Testis (tissue), 2 donors: ENCODE measurements at regions not wholly inside any gene's neighbourhood (a gene's known extent, or its start where the extent isn't known, plus 50 kb on each side); places are given as distances from the start of the nearest gene placed in this dataset.

Source experiments
- DNase-seq: peaks from one replicate; pipeline ENCODE4 v3.0.0-alpha.2; 2019
- H3K27ac ChIP-seq, 2 donors: fragments of 200-600 bp; sonication (generic); one replicate each; pipeline ENCODE4 v1.5.1; 2019
- H3K27me3 ChIP-seq: fragments of 200-600 bp; sonication (generic); one replicate; pipeline ENCODE4 v1.5.1; 2019
- H3K36me3 ChIP-seq: fragments of 200-600 bp; sonication (generic); one replicate; pipeline ENCODE4 v1.5.1; 2017; ENCODE audit warnings: low read depth; ENCODE audit errors: missing control alignments
- H3K4me1 ChIP-seq: fragments of 200-600 bp; sonication (generic); one replicate; pipeline ENCODE4 v1.5.1; 2019
- H3K4me3 ChIP-seq, 2 donors: fragments of 200-600 bp; sonication (generic); one replicate each; pipeline ENCODE4 v1.5.1; 2017 to 2019
- H3K9me3 ChIP-seq: fragments of 200-600 bp; sonication (generic); one replicate; pipeline ENCODE4 v1.5.1; 2017
- CTCF ChIP-seq, 3 experiments: fragments of 450-650 bp in 2 of 3; fragments of 200-600 bp in 1 of 3; sonication (generic) in 1 of 3; IDR thresholded peaks; one replicate each; pipeline ENCODE4 v1.5.1; 2016 to 2019; ENCODE audit warnings: antibody characterized with exemption in 3 of 3, mild to moderate bottlenecking in 2 of 3, moderate library complexity in 1 of 3
- POLR2A ChIP-seq: fragments of 450-650 bp; IDR thresholded peaks from one replicate; pipeline ENCODE4 v1.6.1; 2017; ENCODE audit warnings: antibody characterized with exemption, mild to moderate bottlenecking, moderate library complexity
- WGBS, 2 donors: methylation state at CpG; one replicate each; pipeline ENCODE4 v1.1.5; 2018; 5-methylcytosine and 5-hydroxymethylcytosine counted together
- intact Hi-C: fragments of 100-400 bp; cut with DNase I; formaldehyde crosslinking; loops from one replicate; pipeline ENCODE4 v1.15.1; 2023; ENCODE audit warnings: low total_unique reads

- Histone ChIP-seq H3K4me3 (no peak overlapping the region), H3K27ac (no peak overlapping the region), H3K9me3 (no peaks in the 10 kb centered on the region), H3K4me1 (no peaks in the 10 kb centered on the region), H3K36me3 (no peaks in the 10 kb centered on the region), H3K27me3 (no peaks in the 10 kb centered on the region)
- intact Hi-C loops = no loop called here
- TF ChIP-seq CTCF (IDR thresholded peaks at IDR 0.05) (no peak), POLR2A (no peak)
- no peak for DNase-seq
- WGBS, 2 donors = 97 to 100% methylated on average over 3 of the region's 3 CpGs
Measured at GRCh38 chr3:143190101-143190500, 70.5 kb downstream of the CHST2 start.

GRCh38 chr3:143192193-143192592, 72.6 kb downstream of the CHST2 start:
- no peak for TF ChIP-seq CTCF (IDR thresholded peaks at IDR 0.05)
- TF ChIP-seq POLR2A = no peak

GRCh38 chr3:143200001-143200924, 80.7 kb downstream of the CHST2 start:
- H3K36me3 ChIP-seq = no peaks in the 10 kb centered on the region
- intact Hi-C loops = no loop called here
- no peak overlapping the region for H3K4me3 ChIP-seq
- no peak overlapping the region for H3K27ac ChIP-seq
- no peaks in the 10 kb centered on the region for H3K9me3 ChIP-seq
- DNase-seq = no peak
- TF ChIP-seq CTCF (IDR thresholded peaks at IDR 0.05) = no peak
- no peak for TF ChIP-seq POLR2A
- WGBS, 2 donors = 67 to 70% methylated on average over 12 of the region's 12 CpGs
- H3K27me3 ChIP-seq = no peaks in the 10 kb centered on the region
- H3K4me1 ChIP-seq = no peaks in the 10 kb centered on the region

More at GRCh38 chr3:143192193-143192592, 72.6 kb downstream of the CHST2 start:
- Histone ChIP-seq H3K36me3 (no peaks in the 10 kb centered on the region), H3K9me3 (no peaks in the 10 kb centered on the region), H3K27me3 (no peaks in the 10 kb centered on the region), H3K27ac (no peak overlapping the region), H3K4me3 (no peak overlapping the region), H3K4me1 (no peaks in the 10 kb centered on the region)
- intact Hi-C loops = no loop called here
- DNase-seq = no peak
- 71% methylated on average over 1 of the region's 1 CpG for whole genome bisulfite sequencing, 2 donors

GRCh38 chr3:143201045-143201444, 81.5 kb downstream of the CHST2 start:
- 68 to 79% methylated on average over 3 of the region's 3 CpGs for WGBS, 2 donors
- Histone ChIP-seq H3K27me3 (no peaks in the 10 kb centered on the region), H3K4me1 (no peaks in the 10 kb centered on the region), H3K4me3 (no peak overlapping the region), H3K9me3 (no peaks in the 10 kb centered on the region), H3K36me3 (no peaks in the 10 kb centered on the region), H3K27ac (no peak overlapping the region)
- no peak for DNase-seq
- intact Hi-C loops = no loop called here
- no peak for TF ChIP-seq CTCF (IDR thresholded peaks at IDR 0.05)
- no peak for TF ChIP-seq POLR2A
